Skin epidermis (tissue), 12 donors: ENCODE measurements at regions not wholly inside any gene's neighbourhood (a gene's known extent, or its start where the extent isn't known, plus 50 kb on each side); places are given as distances from the start of the nearest gene placed in this dataset.
"Not testable (repeated sequence)": the region's sequence is repeated elsewhere in the genome, so short reads cannot be mapped to it uniquely, and the experiment has no call there.

ENCODE experiments used
- H3K27ac ChIP-seq, 21 experiments: fragments of 200-600 bp; sonication (generic) in 11 of 21; one replicate each; pipeline ENCODE4 v1.5.0; 2020; ENCODE audit warnings: mild to moderate bottlenecking in 3 of 21, inconsistent platforms in 2 of 21, moderate library complexity in 2 of 21
- H3K4me3 ChIP-seq, 7 experiments: fragments of 200-600 bp; sonication (generic) in 2 of 7; one replicate each; pipeline ENCODE4 v1.5.0; 2020; ENCODE audit warnings: inconsistent platforms in 2 of 7, mild to moderate bottlenecking in 2 of 7, moderate library complexity in 1 of 7

- no peak overlapping the region for H3K4me3 ChIP-seq
- no peak overlapping the region for H3K27ac ChIP-seq
Measured at GRCh38 chr5:17813214-17813613, 179.0 kb downstream of the TAF11L14 start.

GRCh38 chr5:17816505-17816904 is 182.2 kb downstream of the TAF11L14 start:
- Histone ChIP-seq H3K4me3 (no peak overlapping the region), H3K27ac (no peak overlapping the region)

- no peak overlapping the region for H3K4me3 ChIP-seq
- H3K27ac ChIP-seq: no peak overlapping the region
Measured at GRCh38 chr5:17816944-17817343, 182.7 kb downstream of the TAF11L14 start.

GRCh38 chr5:17817990-17818389 is 183.7 kb downstream of the TAF11L14 start:
- Histone ChIP-seq H3K27ac (no peak overlapping the region), H3K4me3 (no peak overlapping the region)

GRCh38 chr5:17819783-17820182 is 185.5 kb downstream of the TAF11L14 start:
- H3K27ac ChIP-seq: no peak overlapping the region
- no peak overlapping the region for H3K4me3 ChIP-seq

- no peak overlapping the region for H3K4me3 ChIP-seq
- no peak overlapping the region for H3K27ac ChIP-seq
Measured at GRCh38 chr5:17828681-17829080, 194.4 kb downstream of the TAF11L14 start.

GRCh38 chr5:17829456-17829855 is 195.2 kb downstream of the TAF11L14 start:
- H3K27ac ChIP-seq: no peak overlapping the region
- no peak overlapping the region for H3K4me3 ChIP-seq

- Histone ChIP-seq H3K27ac (no peak overlapping the region), H3K4me3 (no peak overlapping the region)
Measured at GRCh38 chr5:17831279-17831678, 197.0 kb downstream of the TAF11L14 start.

- Histone ChIP-seq H3K4me3 (no peak overlapping the region), H3K27ac (no peak overlapping the region)
Measured at GRCh38 chr5:17832949-17833745, 198.9 kb downstream of the TAF11L14 start.

GRCh38 chr5:17837757-17838156 is 203.5 kb downstream of the TAF11L14 start:
- no peak overlapping the region for H3K4me3 ChIP-seq
- no peak overlapping the region for H3K27ac ChIP-seq

- no peak overlapping the region for H3K4me3 ChIP-seq
Measured at GRCh38 chr5:17838469-17838868, 204.2 kb downstream of the TAF11L14 start.

GRCh38 chr5:17839848-17840247 is 205.6 kb downstream of the TAF11L14 start:
- no peak overlapping the region for H3K4me3 ChIP-seq

More at GRCh38 chr5:17838469-17838868, 204.2 kb downstream of the TAF11L14 start:
- H3K27ac ChIP-seq: no peak overlapping the region

GRCh38 chr5:17846496-17846895 is 212.2 kb downstream of the TAF11L14 start:
- no peak overlapping the region for H3K27ac ChIP-seq

More at GRCh38 chr5:17839848-17840247, 205.6 kb downstream of the TAF11L14 start:
- H3K27ac ChIP-seq: no peak overlapping the region

GRCh38 chr5:17847286-17847685 is 213.0 kb downstream of the TAF11L14 start:
- Histone ChIP-seq H3K4me3 (no peak overlapping the region), H3K27ac (no peak overlapping the region)

More at GRCh38 chr5:17846496-17846895, 212.2 kb downstream of the TAF11L14 start:
- no peak overlapping the region for H3K4me3 ChIP-seq

- no peak overlapping the region for H3K4me3 ChIP-seq
- H3K27ac ChIP-seq: peak overlapping the region in 5 of 21 experiments; percentile 29 to 73 (median 59)
Measured at GRCh38 chr5:17852111-17852510, 217.9 kb downstream of the TAF11L14 start.

- Histone ChIP-seq H3K27ac (peak overlapping the region in 5 of 21 experiments; percentile 29 to 73 (median 59)), H3K4me3 (no peak overlapping the region)
Measured at GRCh38 chr5:17852740-17853139, 218.5 kb downstream of the TAF11L14 start.

- no peak overlapping the region for H3K4me3 ChIP-seq
- H3K27ac ChIP-seq: no peak overlapping the region
Measured at GRCh38 chr5:17854901-17855300, 220.6 kb downstream of the TAF11L14 start.

- Histone ChIP-seq H3K4me3 (no peak overlapping the region), H3K27ac (peak overlapping the region in 1 of 21 experiments; percentile 29)
Measured at GRCh38 chr5:17860660-17861315, 226.5 kb downstream of the TAF11L14 start.

GRCh38 chr5:17864903-17865302 is 230.6 kb downstream of the TAF11L14 start:
- peak overlapping the region in 1 of 21 experiments; percentile 61 for H3K27ac ChIP-seq
- H3K4me3 ChIP-seq: not testable (repeated sequence)

- peak overlapping the region in 2 of 21 experiments; percentile 41 to 61 for H3K27ac ChIP-seq
- not testable (repeated sequence) for H3K4me3 ChIP-seq
Measured at GRCh38 chr5:17865966-17866365, 231.7 kb downstream of the TAF11L14 start.

GRCh38 chr5:17872204-17872603 is 237.9 kb downstream of the TAF11L14 start:
- no peak overlapping the region for H3K4me3 ChIP-seq
- no peak overlapping the region for H3K27ac ChIP-seq
